ENCODE measurements at regions not wholly inside any gene's neighbourhood (a gene's known extent, or its start where the extent isn't known, plus 50 kb on each side); places are given as distances from the start of the nearest gene placed in this dataset.

- Histone ChIP-seq H3K27me3 (no peaks in the 10 kb centered on the region), H3K9me3 (no peaks in the 10 kb centered on the region), H3K36me3 (no peaks in the 10 kb centered on the region), H3K4me3 (no peak overlapping the region), H3K27ac (peak overlapping the region; percentile 47), H3K4me1 (peaks cover 23% of the 10 kb centered on the region)
- DNase-seq (ENCODE audit: extremely low spot score in 2 of 2), result no peak
- TF ChIP-seq POLR2AphosphoS5 (IDR thresholded peaks at IDR 0.05; ENCODE audit: insufficient read depth in 1 of 2, low read depth in 1 of 2) (peak in 1 of 2 donors; percentile 69), CTCF (IDR thresholded peaks at IDR 0.05) (no peak), POLR2A (IDR thresholded peaks at IDR 0.05) (no peak)
- intact Hi-C loops (cut with DNase I), result no loop called here
Observed at GRCh38 chr7:17532861-17533404, 234.5 kb downstream of the AHR start.

GRCh38 chr7:17534348-17534747 is 235.9 kb downstream of the AHR start:
- Histone ChIP-seq H3K4me3 (no peak overlapping the region), H3K36me3 (no peaks in the 10 kb centered on the region), H3K4me1 (peaks cover 23% of the 10 kb centered on the region), H3K27ac (no peak overlapping the region), H3K27me3 (no peaks in the 10 kb centered on the region), H3K9me3 (no peaks in the 10 kb centered on the region)
- intact Hi-C loops (cut with DNase I), result no loop called here
- no peak for DNase-seq (ENCODE audit: extremely low spot score in 2 of 2)
- TF ChIP-seq POLR2A (IDR thresholded peaks at IDR 0.05) (no peak), CTCF (IDR thresholded peaks at IDR 0.05) (no peak), POLR2AphosphoS5 (IDR thresholded peaks at IDR 0.05; ENCODE audit: insufficient read depth in 1 of 2, low read depth in 1 of 2) (no peak)

- Histone ChIP-seq H3K4me1 (peaks cover 23% of the 10 kb centered on the region), H3K4me3 (no peak overlapping the region), H3K27me3 (no peaks in the 10 kb centered on the region), H3K36me3 (no peaks in the 10 kb centered on the region), H3K27ac (no peak overlapping the region), H3K9me3 (no peaks in the 10 kb centered on the region)
- no peak for DNase-seq (ENCODE audit: extremely low spot score in 2 of 2)
- TF ChIP-seq POLR2AphosphoS5 (IDR thresholded peaks at IDR 0.05; ENCODE audit: insufficient read depth in 1 of 2, low read depth in 1 of 2) (peak in 1 of 2 donors; percentile 32), CTCF (IDR thresholded peaks at IDR 0.05) (no peak), POLR2A (IDR thresholded peaks at IDR 0.05) (no peak)
- intact Hi-C loops (cut with DNase I), result no loop called here
Observed at GRCh38 chr7:17535776-17536175, 237.3 kb downstream of the AHR start.

- intact Hi-C loops (cut with DNase I), result no loop called here
- TF ChIP-seq CTCF (IDR thresholded peaks at IDR 0.05), result no peak
- TF ChIP-seq POLR2A (IDR thresholded peaks at IDR 0.05), result no peak
- TF ChIP-seq POLR2AphosphoS5 (IDR thresholded peaks at IDR 0.05; ENCODE audit: insufficient read depth in 1 of 2, low read depth in 1 of 2), result no peak
- Histone ChIP-seq H3K4me3 (no peak overlapping the region), H3K27me3 (no peaks in the 10 kb centered on the region), H3K36me3 (no peaks in the 10 kb centered on the region), H3K4me1 (peaks cover 28% of the 10 kb centered on the region), H3K9me3 (no peaks in the 10 kb centered on the region), H3K27ac (no peak overlapping the region)
- DNase-seq (ENCODE audit: extremely low spot score in 2 of 2), result no peak
Observed at GRCh38 chr7:17544401-17544800, 245.9 kb downstream of the AHR start.

- Histone ChIP-seq H3K36me3 (no peaks in the 10 kb centered on the region), H3K4me1 (peaks cover 28% of the 10 kb centered on the region), H3K27me3 (no peaks in the 10 kb centered on the region), H3K9me3 (no peaks in the 10 kb centered on the region), H3K27ac (no peak overlapping the region), H3K4me3 (no peak overlapping the region)
- TF ChIP-seq CTCF (IDR thresholded peaks at IDR 0.05) (no peak), POLR2AphosphoS5 (IDR thresholded peaks at IDR 0.05; ENCODE audit: insufficient read depth in 1 of 2, low read depth in 1 of 2) (no peak)
- DNase-seq (ENCODE audit: extremely low spot score in 2 of 2), result no peak
- intact Hi-C loops (cut with DNase I), result no loop called here
Observed at GRCh38 chr7:17545348-17545747, 246.9 kb downstream of the AHR start.

Data from vagina (tissue), 2 donors.